ENCODE measurements at regions not wholly inside any gene's neighbourhood (a gene's known extent, or its start where the extent isn't known, plus 50 kb on each side); places are given as distances from the start of the nearest gene placed in this dataset.

GRCh38 chr10:91683975-91684374, 51.1 kb upstream of the PPP1R3C start:
- TF ChIP-seq POLR2AphosphoS5 (IDR thresholded peaks at IDR 0.05; ENCODE audit: low read depth), result no peak
- TF ChIP-seq REST (IDR thresholded peaks at IDR 0.05; ENCODE audit: unreplicated experiment), result no peak
- TF ChIP-seq CTCF (conservative IDR thresholded peaks at IDR 0.05; ENCODE audit: low read depth in 2 of 2), result no peak
- no peak for TF ChIP-seq EZH2 (IDR thresholded peaks at IDR 0.05; ENCODE audit: low read depth, unreplicated experiment)
- TF ChIP-seq CREB1 (CRISPR knock-in tag; IDR thresholded peaks at IDR 0.05; ENCODE audit: low read depth), result no peak
- TF ChIP-seq EZH2phosphoT487 (IDR thresholded peaks at IDR 0.05; ENCODE audit: unreplicated experiment), result no peak
- no peak for TF ChIP-seq ZNF331 (CRISPR knock-in tag; IDR thresholded peaks at IDR 0.05; ENCODE audit: low read depth)
- no peak for TF ChIP-seq STAT1 (IDR thresholded peaks at IDR 0.05; ENCODE audit: unreplicated experiment)
- no peak for TF ChIP-seq ETS1 (IDR thresholded peaks at IDR 0.05)
- TF ChIP-seq NANOG (IDR thresholded peaks at IDR 0.05; ENCODE audit: borderline replicate concordance), result no peak
- TF ChIP-seq ZNF114 (CRISPR knock-in tag; IDR thresholded peaks at IDR 0.05), result no peak
- no peak for TF ChIP-seq JUNB (IDR thresholded peaks at IDR 0.05; ENCODE audit: unreplicated experiment)

Measured in GM23338 (cell line).